Transverse colon (tissue), 4 donors: ENCODE measurements at regions not wholly inside any gene's neighbourhood (a gene's known extent, or its start where the extent isn't known, plus 50 kb on each side); places are given as distances from the start of the nearest gene placed in this dataset.

Experiments used
- DNase-seq: peaks from one replicate; pipeline ENCODE4 v3.0.0-alpha.2; 2019
- H3K27ac ChIP-seq, 4 donors: fragments of 200-600 bp; sonication (generic); 2 replicates each; pipeline ENCODE4 v1.5.1; 2016 to 2018; ENCODE audit warnings: inconsistent platforms in 4 of 4
- H3K27me3 ChIP-seq: fragments of 200-600 bp; sonication (generic); 2 replicates; pipeline ENCODE4 v1.5.1; 2017; ENCODE audit warnings: inconsistent platforms
- H3K36me3 ChIP-seq, 4 donors: fragments of 200-600 bp; sonication (generic); 2 replicates each; pipeline ENCODE4 v1.5.1; 2017 to 2019; ENCODE audit warnings: inconsistent platforms in 4 of 4
- H3K4me1 ChIP-seq, 4 donors: fragments of 200-600 bp; sonication (generic); 2 replicates each; pipeline ENCODE4 v1.5.1; 2017 to 2020; ENCODE audit warnings: inconsistent platforms in 4 of 4
- H3K4me3 ChIP-seq, 4 donors: fragments of 200-600 bp; sonication (generic); 1 replicate in 1 of 4; 2 replicates in 3 of 4; pipeline versions ENCODE4 v1.5.1 to v1.6.1; 2017 to 2019; ENCODE audit warnings: inconsistent platforms in 4 of 4
- H3K9me3 ChIP-seq, 2 donors: fragments of 200-600 bp; sonication (generic); 2 replicates each; pipeline ENCODE4 v1.5.1; 2017 to 2019; ENCODE audit warnings: inconsistent platforms in 2 of 2
- EP300 ChIP-seq: sonication (generic); formaldehyde crosslinking; IDR thresholded peaks from one replicate; pipeline ENCODE4 v1.6.1; 2017; ENCODE audit warnings: antibody characterized with exemption, low read depth
- POLR2A ChIP-seq: fragments of 450-650 bp; IDR thresholded peaks from one replicate; pipeline ENCODE4 v1.6.1; 2016; ENCODE audit warnings: antibody characterized with exemption, mild to moderate bottlenecking, moderate library complexity
- POLR2AphosphoS5 ChIP-seq, 3 donors: sonication (generic); formaldehyde crosslinking; IDR thresholded peaks; one replicate each; pipeline ENCODE4 v1.6.1; 2016; ENCODE audit warnings: antibody characterized with exemption in 3 of 3
- WGBS, 2 donors: methylation state at CpG; one replicate each; pipeline ENCODE4 v1.1.5; 2018; ENCODE audit warnings: low coverage in 1 of 2; 5-methylcytosine and 5-hydroxymethylcytosine counted together
- in situ Hi-C, 4 donors: fragments of 200-750 bp; cut with MboI; loops; one replicate each; pipeline versions ENCODE4 v1.15.0 to v1.15.1; 2017; ENCODE audit warnings: low sequenced_read_pairs in 3 of 4, low pct_ligation_motif_present in 1 of 4, low pct_unique_long_range_greater_than_20kb in 1 of 4
- intact Hi-C: fragments of 100-400 bp; cut with DNase I; formaldehyde crosslinking; loops from one replicate; pipeline ENCODE4 v1.15.1; 2023; ENCODE audit warnings: low total_unique reads
- TF ChIP-seq, protein P1 (sequence below), 5 experiments: fragments of 200-600 bp in 3 of 5; fragments of 450-650 bp in 2 of 5; sonication (generic) in 3 of 5; IDR thresholded peaks; 1 replicate in 2 of 5; 2 replicates in 3 of 5; pipeline ENCODE4 v1.5.1; 2016 to 2017; ENCODE audit warnings: antibody characterized with exemption in 5 of 5, inconsistent platforms in 3 of 5, mild to moderate bottlenecking in 2 of 5, moderate library complexity in 1 of 5

DNA sequence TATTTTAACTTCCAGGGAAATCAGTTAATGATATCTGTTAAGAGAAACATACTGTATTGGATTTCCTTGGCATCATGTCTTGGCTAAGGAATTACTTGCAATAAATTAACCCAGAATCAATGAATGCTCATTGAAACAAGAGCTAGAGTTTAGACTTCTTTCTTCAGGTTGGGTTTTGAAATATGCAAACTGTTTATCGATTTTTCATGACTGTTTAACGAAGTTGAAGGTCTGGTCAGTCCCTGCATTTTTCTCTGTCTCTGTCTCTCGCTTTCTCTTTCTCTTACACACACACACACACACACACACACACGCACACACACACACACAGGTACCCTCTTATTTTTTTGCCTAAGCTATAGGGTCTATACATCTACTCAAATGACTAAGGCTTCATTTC, 981.0 kb downstream of the SUCLG1 start:
- no peaks in the 10 kb centered on the region for H3K4me1 ChIP-seq
- no peak overlapping the region for H3K4me3 ChIP-seq
- no peak for DNase-seq
- no peak overlapping the region for H3K27ac ChIP-seq
- in situ Hi-C loops (no loop called here), intact Hi-C loops (no loop called here)
- H3K36me3 ChIP-seq = no peaks in the 10 kb centered on the region
- TF ChIP-seq POLR2AphosphoS5 (IDR thresholded peaks at IDR 0.05) (no peak), POLR2A (no peak), EP300 (no peak)
- TF ChIP-seq, protein P1, sequence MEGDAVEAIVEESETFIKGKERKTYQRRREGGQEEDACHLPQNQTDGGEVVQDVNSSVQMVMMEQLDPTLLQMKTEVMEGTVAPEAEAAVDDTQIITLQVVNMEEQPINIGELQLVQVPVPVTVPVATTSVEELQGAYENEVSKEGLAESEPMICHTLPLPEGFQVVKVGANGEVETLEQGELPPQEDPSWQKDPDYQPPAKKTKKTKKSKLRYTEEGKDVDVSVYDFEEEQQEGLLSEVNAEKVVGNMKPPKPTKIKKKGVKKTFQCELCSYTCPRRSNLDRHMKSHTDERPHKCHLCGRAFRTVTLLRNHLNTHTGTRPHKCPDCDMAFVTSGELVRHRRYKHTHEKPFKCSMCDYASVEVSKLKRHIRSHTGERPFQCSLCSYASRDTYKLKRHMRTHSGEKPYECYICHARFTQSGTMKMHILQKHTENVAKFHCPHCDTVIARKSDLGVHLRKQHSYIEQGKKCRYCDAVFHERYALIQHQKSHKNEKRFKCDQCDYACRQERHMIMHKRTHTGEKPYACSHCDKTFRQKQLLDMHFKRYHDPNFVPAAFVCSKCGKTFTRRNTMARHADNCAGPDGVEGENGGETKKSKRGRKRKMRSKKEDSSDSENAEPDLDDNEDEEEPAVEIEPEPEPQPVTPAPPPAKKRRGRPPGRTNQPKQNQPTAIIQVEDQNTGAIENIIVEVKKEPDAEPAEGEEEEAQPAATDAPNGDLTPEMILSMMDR (IDR thresholded peaks at IDR 0.05) = no peak
- no peaks in the 10 kb centered on the region for H3K27me3 ChIP-seq
- no peaks in the 10 kb centered on the region for H3K9me3 ChIP-seq
- WGBS, 2 donors = 72 to 87% methylated on average over 4 of the region's 4 CpGs

DNA sequence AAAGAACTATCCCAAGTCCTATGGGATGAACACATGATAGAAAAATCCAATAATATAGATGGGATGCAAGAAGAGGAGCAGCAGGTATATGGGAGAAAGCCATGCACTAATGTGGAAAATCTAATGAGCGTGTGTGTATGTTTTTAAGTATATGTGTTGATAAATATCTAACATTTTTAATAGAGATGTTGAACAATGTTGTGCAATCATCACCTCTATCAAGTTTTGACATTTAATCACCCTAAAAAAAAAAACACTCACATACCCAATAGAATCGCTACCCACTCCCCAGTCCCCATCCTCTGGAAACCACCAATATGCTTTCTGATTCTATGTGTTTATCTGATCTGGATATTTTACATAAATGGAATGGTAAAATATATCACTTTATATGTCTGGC, 983.7 kb downstream of the SUCLG1 start:
- TF ChIP-seq, protein P1 (IDR thresholded peaks at IDR 0.05) = no peak
- no peak for TF ChIP-seq POLR2A
- TF ChIP-seq EP300 = no peak
- no peak for TF ChIP-seq POLR2AphosphoS5 (IDR thresholded peaks at IDR 0.05)
- intact Hi-C loops = no loop called here
- in situ Hi-C loops = no loop called here

DNA sequence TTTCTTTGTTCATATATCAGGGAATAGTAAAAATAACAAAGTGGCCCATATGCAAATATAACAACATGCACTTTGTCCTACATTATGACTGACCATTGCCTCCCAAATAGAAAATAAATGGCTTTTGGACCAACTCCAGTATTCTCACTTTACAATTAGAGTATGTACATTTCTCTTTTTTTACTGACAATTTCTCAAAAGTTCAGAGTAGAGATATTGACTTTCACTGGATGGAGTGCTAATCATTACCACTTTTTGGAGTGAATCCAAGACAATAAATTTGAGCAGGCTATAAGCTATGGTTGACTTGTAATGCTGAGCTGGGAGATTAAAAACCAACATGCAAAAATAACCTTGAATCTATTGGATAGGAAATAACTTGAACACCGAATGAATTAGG, 987.4 kb downstream of the SUCLG1 start:
- TF ChIP-seq POLR2A = no peak
- no peak for TF ChIP-seq POLR2AphosphoS5 (IDR thresholded peaks at IDR 0.05)
- TF ChIP-seq, protein P1 (IDR thresholded peaks at IDR 0.05) = no peak
- TF ChIP-seq EP300 = no peak
- Histone ChIP-seq H3K36me3 (no peaks in the 10 kb centered on the region), H3K4me3 (no peak overlapping the region), H3K4me1 (no peaks in the 10 kb centered on the region), H3K27me3 (no peaks in the 10 kb centered on the region), H3K9me3 (no peaks in the 10 kb centered on the region), H3K27ac (no peak overlapping the region)
- no peak for DNase-seq
- in situ Hi-C loops (no loop called here), intact Hi-C loops (no loop called here)
- 47 to 55% methylated on average over 1 of the region's 1 CpG for WGBS, 2 donors

More for the DNA sequence above, 983.7 kb downstream of the SUCLG1 start:
- no peak for DNase-seq
- Histone ChIP-seq H3K36me3 (no peaks in the 10 kb centered on the region), H3K4me3 (no peak overlapping the region), H3K4me1 (no peaks in the 10 kb centered on the region), H3K9me3 (no peaks in the 10 kb centered on the region), H3K27me3 (no peaks in the 10 kb centered on the region), H3K27ac (no peak overlapping the region)
- WGBS, 2 donors = 78 to 90% methylated on average over 2 of the region's 2 CpGs

DNA sequence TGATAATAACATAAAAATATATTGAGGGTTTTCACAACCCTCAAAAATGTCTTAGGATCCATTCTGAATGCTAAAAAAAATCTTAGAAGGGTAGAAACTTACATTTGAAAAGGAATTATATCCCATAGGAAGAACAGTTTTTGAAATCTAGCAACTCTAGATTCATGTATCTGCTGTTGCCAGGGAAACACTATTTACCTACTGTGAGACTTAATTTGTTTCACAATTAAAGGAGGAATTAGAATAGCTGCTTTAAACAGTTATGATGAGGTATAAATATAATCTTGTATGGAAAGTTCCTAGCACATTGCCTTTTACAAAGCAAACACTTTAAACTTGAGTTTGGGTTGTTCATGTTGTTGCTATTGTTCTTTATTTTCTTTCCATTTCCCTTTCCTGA, 988.2 kb downstream of the SUCLG1 start:
- no peak for DNase-seq
- no peaks in the 10 kb centered on the region for H3K4me1 ChIP-seq
- H3K4me3 ChIP-seq = no peak overlapping the region
- H3K9me3 ChIP-seq = no peaks in the 10 kb centered on the region
- intact Hi-C loops (no loop called here), in situ Hi-C loops (no loop called here)
- H3K36me3 ChIP-seq = no peaks in the 10 kb centered on the region
- H3K27ac ChIP-seq = no peak overlapping the region
- TF ChIP-seq POLR2A = no peak
- TF ChIP-seq, protein P1 (IDR thresholded peaks at IDR 0.05) = no peak
- TF ChIP-seq EP300 = no peak
- TF ChIP-seq POLR2AphosphoS5 (IDR thresholded peaks at IDR 0.05) = no peak
- no peaks in the 10 kb centered on the region for H3K27me3 ChIP-seq
